A673 (cell line): ENCODE measurements at regions not wholly inside any gene's neighbourhood (a gene's known extent, or its start where the extent isn't known, plus 50 kb on each side); places are given as distances from the start of the nearest gene placed in this dataset.

Experiments
- BruUV-seq: library from RNA; stranded (reverse); fragments of 400-500 nt; replicated peaks from 2 replicates; lab custom pipeline; 2021; lab: Mats Ljungman, UMichigan
- CTCF ChIA-PET: fragments of 300-600 bp; sonication (Branson Sonifier 250); formaldehyde crosslinking; loops from one replicate; lab custom pipeline; 2022; ENCODE audit warnings: antibody characterized with exemption; lab: Charles Lee
- POLR2A ChIA-PET: fragments of 300-600 bp; sonication (Branson Sonifier 250); formaldehyde crosslinking; loops from one replicate; lab custom pipeline; 2022; ENCODE audit warnings: antibody characterized with exemption; ENCODE audit not compliant: low non-redundant PET; lab: Charles Lee
- DNase-seq: peaks from one replicate; pipeline ENCODE4 v3.0.0-alpha.2; 2015; ENCODE audit warnings: low spot score
- H3K27ac ChIP-seq: fragments of 200-600 bp; sonication (generic); 2 replicates; pipeline ENCODE4 v1.5.1; 2016; ENCODE audit warnings: mixed run types, low read depth, mild to moderate bottlenecking, mixed read lengths, antibody characterized with exemption, low read length; ENCODE audit not compliant: poor library complexity, severe bottlenecking
- H3K27me3 ChIP-seq: fragments of 200-600 bp; sonication (generic); replicated peaks from 2 replicates; pipeline ENCODE4 v1.6.1; 2017; ENCODE audit warnings: mixed run types, low read depth, mild to moderate bottlenecking, mixed read lengths, antibody characterized with exemption, low read length; ENCODE audit not compliant: insufficient read depth, poor library complexity
- H3K36me3 ChIP-seq: fragments of 200-600 bp; sonication (generic); 2 replicates; pipeline ENCODE4 v1.6.1; 2016; ENCODE audit warnings: mixed run types, mild to moderate bottlenecking, mixed read lengths, antibody characterized with exemption, low read length; ENCODE audit not compliant: insufficient read depth, poor library complexity, severe bottlenecking
- H3K4me1 ChIP-seq: fragments of 200-600 bp; sonication (generic); 2 replicates; pipeline ENCODE4 v1.6.1; 2017; ENCODE audit warnings: mixed run types, mild to moderate bottlenecking, mixed read lengths, antibody characterized with exemption, low read length; ENCODE audit not compliant: insufficient read depth, poor library complexity, severe bottlenecking
- H3K4me3 ChIP-seq: fragments of 200-600 bp; sonication (generic); 2 replicates; pipeline ENCODE4 v1.5.1; 2016; ENCODE audit warnings: low read depth, mixed run types, mild to moderate bottlenecking, mixed read lengths, low read length; ENCODE audit not compliant: poor library complexity, severe bottlenecking
- H3K9me3 ChIP-seq: fragments of 200-600 bp; sonication (generic); 2 replicates; pipeline ENCODE4 v1.6.1; 2016; ENCODE audit warnings: mixed run types, low read depth, mild to moderate bottlenecking, mixed read lengths, antibody characterized with exemption, low read length; ENCODE audit not compliant: poor library complexity, severe bottlenecking
- CTCF ChIP-seq: fragments of 300-800, 200-600 bp; sonication (generic); conservative IDR thresholded peaks from 2 replicates; pipeline ENCODE4 v1.5.1; 2017; ENCODE audit warnings: low read depth, mild to moderate bottlenecking, antibody characterized with exemption, low read length, moderate library complexity, mixed read lengths
- EZH2 ChIP-seq: fragments of 200-600 bp; sonication (generic); IDR thresholded peaks from 2 replicates; pipeline ENCODE4 v1.6.1; 2017; ENCODE audit warnings: borderline replicate concordance, low read depth, mild to moderate bottlenecking, mixed read lengths, antibody characterized with exemption, low read length; ENCODE audit not compliant: poor library complexity, severe bottlenecking
- intact Hi-C: fragments of 100-400 bp; cut with micrococcal nuclease; formaldehyde crosslinking; loops from one replicate; pipeline ENCODE4 v1.10.0; 2022; ENCODE audit not compliant: unreplicated experiment

DNA sequence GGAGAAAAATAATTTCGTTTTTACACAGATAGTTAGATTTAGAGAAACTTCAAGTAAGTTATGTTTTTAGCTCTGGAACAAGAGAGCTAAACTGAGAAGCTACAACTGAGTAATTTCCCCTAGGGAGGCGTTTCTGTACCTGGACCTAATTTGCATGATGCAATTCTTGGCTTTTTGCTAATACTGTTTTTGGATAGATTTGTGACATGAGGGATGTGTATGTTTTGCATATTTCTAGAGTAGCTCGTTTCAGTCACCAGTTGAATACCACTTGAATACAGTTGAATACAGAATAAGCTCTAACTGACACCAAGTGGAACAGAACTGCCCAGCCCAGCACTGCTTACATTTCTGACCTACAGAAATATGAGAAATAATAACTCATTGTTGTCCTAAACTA is 1227.9 kb upstream of the SPRY2 start:
- no peak overlapping the region for H3K27ac ChIP-seq
- no peaks in the 10 kb centered on the region for H3K36me3 ChIP-seq
- H3K27me3 ChIP-seq, result no peaks in the 10 kb centered on the region
- BruUV-seq, result no TSS peak
- no peaks in the 10 kb centered on the region for H3K9me3 ChIP-seq
- H3K4me1 ChIP-seq, result no peaks in the 10 kb centered on the region
- intact Hi-C loops, result no loop called here
- ChIA-PET POLR2A (no interaction called here), CTCF (no interaction called here)
- no peak for DNase-seq
- no peak overlapping the region for H3K4me3 ChIP-seq
- TF ChIP-seq CTCF (no peak), EZH2 (no peak)

- ChIA-PET POLR2A (no interaction called here), CTCF (no interaction called here)
- DNase-seq, result no peak
- Histone ChIP-seq H3K4me1 (no peaks in the 10 kb centered on the region), H3K36me3 (no peaks in the 10 kb centered on the region), H3K4me3 (no peak overlapping the region), H3K9me3 (no peaks in the 10 kb centered on the region), H3K27me3 (no peaks in the 10 kb centered on the region), H3K27ac (no peak overlapping the region)
- no TSS peak for BruUV-seq
- TF ChIP-seq CTCF (no peak), EZH2 (no peak)
- intact Hi-C loops, result no loop called here
Observed at GRCh38 chr13:81565849-81566248, 1224.9 kb upstream of the SPRY2 start.

- Histone ChIP-seq H3K36me3 (no peaks in the 10 kb centered on the region), H3K27ac (no peak overlapping the region), H3K27me3 (no peaks in the 10 kb centered on the region), H3K4me1 (no peaks in the 10 kb centered on the region), H3K4me3 (no peak overlapping the region), H3K9me3 (no peaks in the 10 kb centered on the region)
- ChIA-PET POLR2A (no interaction called here), CTCF (no interaction called here)
- DNase-seq, result no peak
- TF ChIP-seq CTCF (no peak), EZH2 (no peak)
- intact Hi-C loops, result no loop called here
- no TSS peak for BruUV-seq
Observed at GRCh38 chr13:81563091-81563490, 1222.2 kb upstream of the SPRY2 start.
